Progenitor cell of endocrine pancreas (in vitro differentiated cells): ENCODE measurements at regions not wholly inside any gene's neighbourhood (a gene's known extent, or its start where the extent isn't known, plus 50 kb on each side); places are given as distances from the start of the nearest gene placed in this dataset.

Source experiments
- DNase-seq: peaks from one replicate; pipeline ENCODE4 v3.0.0; 2021; ENCODE audit warnings: low spot score; ENCODE audit not compliant: unreplicated experiment
- H3K27ac Mint-ChIP-seq: 2 replicates; pipeline ENCODE4 v1.8.0; 2021; ENCODE audit warnings: mild to moderate bottlenecking, moderate library complexity, mixed read lengths
- H3K27me3 Mint-ChIP-seq: 2 replicates; pipeline ENCODE4 v1.8.0; 2021; ENCODE audit warnings: mixed read lengths
- H3K36me3 Mint-ChIP-seq: 2 replicates; pipeline ENCODE4 v1.8.0; 2022; ENCODE audit warnings: mixed read lengths; ENCODE audit not compliant: insufficient read depth
- H3K4me1 Mint-ChIP-seq: 2 replicates; pipeline ENCODE4 v1.8.0; 2021; ENCODE audit warnings: low read depth, mixed read lengths
- H3K4me3 Mint-ChIP-seq: 2 replicates; pipeline ENCODE4 v1.8.0; 2021; ENCODE audit warnings: low read depth, mild to moderate bottlenecking, moderate library complexity, mixed read lengths
- H3K9me3 Mint-ChIP-seq: 2 replicates; pipeline ENCODE4 v1.8.0; 2021; ENCODE audit warnings: low read depth, mixed read lengths
- TF ChIP-seq, protein P1 (sequence below): fragments of 200-600 bp; sonication (generic); IDR thresholded peaks from one replicate; pipeline ENCODE4 v1.5.0; 2021; ENCODE audit warnings: antibody characterized with exemption, mild to moderate bottlenecking; ENCODE audit not compliant: unreplicated experiment

DNA sequence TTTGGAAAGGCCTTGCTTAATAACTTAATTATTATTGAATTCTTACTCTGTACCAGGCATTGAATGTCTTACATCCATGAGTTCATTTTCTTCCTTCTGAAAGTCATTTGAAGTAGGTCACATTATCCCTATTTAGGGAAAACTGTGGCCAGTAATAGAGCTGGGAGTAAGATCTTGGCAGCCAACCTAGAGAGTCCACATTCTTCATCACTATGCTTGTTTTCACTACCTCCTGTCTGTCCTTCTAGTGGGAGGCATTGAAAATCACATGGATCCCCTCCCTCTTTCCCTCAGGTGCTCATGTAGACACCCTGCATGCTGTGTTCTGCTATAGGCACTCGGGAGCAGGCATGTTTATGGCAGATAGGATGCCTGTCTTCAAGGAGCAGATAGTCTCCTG, 154.9 kb downstream of the EBLN2 start:
- peaks cover 3% of the 10 kb centered on the region for H3K9me3 Mint-ChIP-seq
- TF ChIP-seq, protein P1, sequence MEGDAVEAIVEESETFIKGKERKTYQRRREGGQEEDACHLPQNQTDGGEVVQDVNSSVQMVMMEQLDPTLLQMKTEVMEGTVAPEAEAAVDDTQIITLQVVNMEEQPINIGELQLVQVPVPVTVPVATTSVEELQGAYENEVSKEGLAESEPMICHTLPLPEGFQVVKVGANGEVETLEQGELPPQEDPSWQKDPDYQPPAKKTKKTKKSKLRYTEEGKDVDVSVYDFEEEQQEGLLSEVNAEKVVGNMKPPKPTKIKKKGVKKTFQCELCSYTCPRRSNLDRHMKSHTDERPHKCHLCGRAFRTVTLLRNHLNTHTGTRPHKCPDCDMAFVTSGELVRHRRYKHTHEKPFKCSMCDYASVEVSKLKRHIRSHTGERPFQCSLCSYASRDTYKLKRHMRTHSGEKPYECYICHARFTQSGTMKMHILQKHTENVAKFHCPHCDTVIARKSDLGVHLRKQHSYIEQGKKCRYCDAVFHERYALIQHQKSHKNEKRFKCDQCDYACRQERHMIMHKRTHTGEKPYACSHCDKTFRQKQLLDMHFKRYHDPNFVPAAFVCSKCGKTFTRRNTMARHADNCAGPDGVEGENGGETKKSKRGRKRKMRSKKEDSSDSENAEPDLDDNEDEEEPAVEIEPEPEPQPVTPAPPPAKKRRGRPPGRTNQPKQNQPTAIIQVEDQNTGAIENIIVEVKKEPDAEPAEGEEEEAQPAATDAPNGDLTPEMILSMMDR: no peak
- no peak overlapping the region for H3K4me3 Mint-ChIP-seq
- no peak overlapping the region for H3K27ac Mint-ChIP-seq
- H3K4me1 Mint-ChIP-seq: no peaks in the 10 kb centered on the region
- H3K36me3 Mint-ChIP-seq: no peaks in the 10 kb centered on the region
- DNase-seq: no peak
- peaks cover 6% of the 10 kb centered on the region for H3K27me3 Mint-ChIP-seq

DNA sequence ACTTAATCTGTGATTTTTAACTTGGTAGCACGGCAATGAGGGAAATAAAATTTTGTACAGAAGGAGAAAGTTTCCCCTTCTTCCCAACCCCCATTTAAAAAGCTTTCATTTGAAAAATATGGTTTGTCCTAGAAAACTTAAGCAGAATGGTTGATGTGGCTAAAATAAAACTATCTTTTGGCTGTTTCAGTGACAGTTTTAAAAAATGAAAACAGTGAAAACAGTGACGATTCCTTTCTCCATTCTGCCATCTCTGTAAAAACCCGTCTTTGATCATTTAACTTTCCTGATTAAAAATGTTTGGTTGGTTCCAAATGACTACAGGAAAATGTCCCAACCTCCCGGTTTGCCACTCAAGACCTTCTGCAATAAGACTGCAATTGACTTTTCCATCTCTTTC, 160.7 kb downstream of the EBLN2 start:
- Mint-ChIP-seq H3K9me3 (no peaks in the 10 kb centered on the region), H3K27me3 (peaks cover 3% of the 10 kb centered on the region), H3K4me1 (peaks cover 7% of the 10 kb centered on the region), H3K36me3 (no peaks in the 10 kb centered on the region), H3K4me3 (no peak overlapping the region), H3K27ac (no peak overlapping the region)
- no peak for DNase-seq
- TF ChIP-seq, protein P1: no peak

DNA sequence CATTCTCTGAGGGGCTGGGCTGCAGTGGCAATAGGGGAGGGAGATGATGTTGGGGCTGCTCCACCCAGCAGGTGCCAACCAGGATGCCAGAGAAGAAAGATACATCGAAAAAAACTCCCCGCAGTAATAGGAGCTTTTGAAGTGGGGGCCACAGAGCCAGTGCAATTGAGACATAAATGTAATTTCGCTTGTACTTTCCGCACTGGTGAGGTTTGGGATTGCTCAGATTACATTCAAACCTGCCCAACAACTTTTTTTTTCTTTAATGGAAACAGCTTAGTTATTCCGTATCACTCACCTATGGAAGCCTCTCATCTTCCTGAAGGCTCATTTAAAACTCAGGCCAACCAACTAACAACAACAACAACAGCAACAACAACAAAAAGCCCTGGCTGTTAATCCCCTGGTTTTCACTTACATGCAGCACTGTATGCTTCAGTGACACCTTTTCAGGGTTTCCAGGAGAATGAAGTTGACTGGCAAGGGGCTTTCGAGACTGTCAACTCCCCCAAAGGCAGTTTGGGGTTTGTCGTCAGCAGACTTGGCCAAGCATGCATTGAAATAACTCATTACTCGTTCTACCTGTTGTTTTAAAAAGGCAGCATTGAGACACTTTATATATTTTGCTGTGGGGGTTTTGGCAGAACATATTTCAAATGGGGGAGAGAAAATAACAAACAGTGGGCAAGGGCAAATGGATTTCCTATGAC, 163.8 kb downstream of the EBLN2 start:
- H3K27ac Mint-ChIP-seq: no peak overlapping the region
- no peak overlapping the region for H3K4me3 Mint-ChIP-seq
- no peaks in the 10 kb centered on the region for H3K36me3 Mint-ChIP-seq
- H3K27me3 Mint-ChIP-seq: peaks cover 3% of the 10 kb centered on the region
- TF ChIP-seq, protein P1: no peak
- H3K4me1 Mint-ChIP-seq: peaks cover 7% of the 10 kb centered on the region
- no peaks in the 10 kb centered on the region for H3K9me3 Mint-ChIP-seq
- DNase-seq: no peak

DNA sequence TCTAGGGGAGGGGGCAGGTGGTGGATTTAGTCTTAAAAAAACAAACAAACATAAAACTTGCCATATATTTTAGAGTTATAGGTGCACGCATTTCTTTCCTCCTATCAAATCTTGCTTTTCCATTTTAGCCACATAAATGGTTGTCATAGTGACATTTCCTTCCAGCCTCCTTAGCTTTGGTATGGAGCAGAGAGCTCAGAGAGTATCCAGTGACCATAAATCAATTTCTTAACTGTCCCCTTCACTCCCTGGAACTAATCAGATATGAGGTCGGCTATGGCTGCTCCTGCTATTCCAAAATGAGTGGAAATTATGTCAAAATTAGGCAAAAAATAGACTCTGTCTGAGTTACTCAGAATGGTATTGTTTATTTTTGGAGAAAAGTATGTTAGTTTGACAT, 164.5 kb downstream of the EBLN2 start:
- Mint-ChIP-seq H3K4me1 (peaks cover 7% of the 10 kb centered on the region), H3K27me3 (peaks cover 3% of the 10 kb centered on the region), H3K27ac (no peak overlapping the region), H3K9me3 (no peaks in the 10 kb centered on the region), H3K4me3 (no peak overlapping the region), H3K36me3 (no peaks in the 10 kb centered on the region)
- TF ChIP-seq, protein P1: no peak
- no peak for DNase-seq

DNA sequence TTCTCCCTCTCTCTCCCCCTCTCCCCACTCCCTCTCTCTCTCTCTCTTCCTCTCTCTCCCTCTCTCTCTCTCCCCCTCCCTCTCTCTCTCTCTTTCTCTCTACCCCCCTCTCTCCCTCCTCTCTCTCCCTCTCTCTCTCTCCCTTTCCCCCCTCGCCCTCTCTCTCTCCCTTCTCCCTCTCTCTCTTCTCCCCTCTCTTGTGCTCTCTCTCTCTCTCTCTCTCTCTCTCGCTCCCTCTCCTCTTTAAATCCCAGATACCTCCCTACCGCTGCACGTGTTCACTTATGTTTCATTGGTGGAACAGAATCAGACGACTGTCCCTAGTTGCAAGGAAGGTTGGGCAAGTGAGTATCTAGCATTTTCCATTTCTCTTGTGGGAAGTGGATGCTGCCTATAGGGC, 166.5 kb downstream of the EBLN2 start:
- Mint-ChIP-seq H3K9me3 (no peaks in the 10 kb centered on the region), H3K27me3 (peaks cover 3% of the 10 kb centered on the region), H3K27ac (no peak overlapping the region), H3K4me1 (peaks cover 7% of the 10 kb centered on the region), H3K36me3 (no peaks in the 10 kb centered on the region), H3K4me3 (no peak overlapping the region)
- DNase-seq: no peak
- TF ChIP-seq, protein P1: no peak
